ENCODE measurements at regions not wholly inside any gene's neighbourhood (a gene's known extent, or its start where the extent isn't known, plus 50 kb on each side); places are given as distances from the start of the nearest gene placed in this dataset.
"Not testable (repeated sequence)": the region's sequence is repeated elsewhere in the genome, so short reads cannot be mapped to it uniquely, and the experiment has no call there.

- DNase-seq, result no peak
- no peak overlapping the region for H3K4me3 Mint-ChIP-seq
- no peaks in the 10 kb centered on the region for H3K36me3 Mint-ChIP-seq
- no peaks in the 10 kb centered on the region for H3K27me3 Mint-ChIP-seq
- peaks cover 2% of the 10 kb centered on the region for H3K9me3 Mint-ChIP-seq
- no peaks in the 10 kb centered on the region for H3K4me1 Mint-ChIP-seq
- POLR2A ChIA-PET, result no interaction called here
- no peak for ATAC-seq (ENCODE audit: low read depth)
- H3K27ac Mint-ChIP-seq, result no peak overlapping the region
Observed at GRCh38 chr5:99544356-99544755, 615.5 kb upstream of the CHD1 start.

- ATAC-seq (ENCODE audit: low read depth) (no peak), DNase-seq (no peak)
- Mint-ChIP-seq H3K36me3 (no peaks in the 10 kb centered on the region), H3K4me3 (no peak overlapping the region), H3K27me3 (no peaks in the 10 kb centered on the region), H3K4me1 (no peaks in the 10 kb centered on the region), H3K9me3 (peaks cover 2% of the 10 kb centered on the region), H3K27ac (no peak overlapping the region)
- POLR2A ChIA-PET, result no interaction called here
Observed at GRCh38 chr5:99543841-99544240, 615.0 kb upstream of the CHD1 start.

- ATAC-seq (ENCODE audit: low read depth); POLR2A ChIA-PET: not testable (repeated sequence)
Observed at GRCh38 chr5:99534241-99534640, 605.4 kb upstream of the CHD1 start.

GRCh38 chr5:99521666-99522065, 592.9 kb upstream of the CHD1 start:
- H3K4me1 Mint-ChIP-seq; H3K9me3 Mint-ChIP-seq; POLR2A ChIA-PET; H3K4me3 Mint-ChIP-seq; H3K27me3 Mint-ChIP-seq; H3K36me3 Mint-ChIP-seq; H3K27ac Mint-ChIP-seq; ATAC-seq (ENCODE audit: low read depth); DNase-seq: not testable (repeated sequence)

More at GRCh38 chr5:99534241-99534640, 605.4 kb upstream of the CHD1 start:
- DNase-seq, H3K4me1 Mint-ChIP-seq, H3K4me3 Mint-ChIP-seq, H3K36me3 Mint-ChIP-seq, H3K27ac Mint-ChIP-seq, H3K9me3 Mint-ChIP-seq, H3K27me3 Mint-ChIP-seq: not testable (repeated sequence)

GRCh38 chr5:99515864-99516490, 587.2 kb upstream of the CHD1 start:
- H3K36me3 Mint-ChIP-seq; POLR2A ChIA-PET; ATAC-seq (ENCODE audit: low read depth); H3K27ac Mint-ChIP-seq; H3K27me3 Mint-ChIP-seq; H3K4me1 Mint-ChIP-seq; H3K4me3 Mint-ChIP-seq; H3K9me3 Mint-ChIP-seq; DNase-seq: not testable (repeated sequence)

GRCh38 chr5:99510237-99510866, 581.5 kb upstream of the CHD1 start:
- POLR2A ChIA-PET; H3K36me3 Mint-ChIP-seq; H3K4me3 Mint-ChIP-seq; H3K27me3 Mint-ChIP-seq; H3K9me3 Mint-ChIP-seq; H3K27ac Mint-ChIP-seq; DNase-seq; ATAC-seq (ENCODE audit: low read depth); H3K4me1 Mint-ChIP-seq: not testable (repeated sequence)

- DNase-seq; H3K4me1 Mint-ChIP-seq; H3K27me3 Mint-ChIP-seq; ATAC-seq (ENCODE audit: low read depth); H3K36me3 Mint-ChIP-seq; POLR2A ChIA-PET; H3K27ac Mint-ChIP-seq; H3K4me3 Mint-ChIP-seq; H3K9me3 Mint-ChIP-seq: not testable (repeated sequence)
Observed at GRCh38 chr5:99509064-99509463, 580.3 kb upstream of the CHD1 start.

- H3K36me3 Mint-ChIP-seq; H3K4me1 Mint-ChIP-seq; H3K27ac Mint-ChIP-seq; DNase-seq; ATAC-seq (ENCODE audit: low read depth); H3K9me3 Mint-ChIP-seq; H3K27me3 Mint-ChIP-seq; POLR2A ChIA-PET; H3K4me3 Mint-ChIP-seq: not testable (repeated sequence)
Observed at GRCh38 chr5:99495456-99495855, 566.6 kb upstream of the CHD1 start.

- H3K4me3 Mint-ChIP-seq; H3K27me3 Mint-ChIP-seq; H3K27ac Mint-ChIP-seq; DNase-seq; POLR2A ChIA-PET; H3K36me3 Mint-ChIP-seq; H3K9me3 Mint-ChIP-seq; H3K4me1 Mint-ChIP-seq; ATAC-seq (ENCODE audit: low read depth): not testable (repeated sequence)
Observed at GRCh38 chr5:99478450-99478849, 549.6 kb upstream of the CHD1 start.

- H3K36me3 Mint-ChIP-seq; H3K27ac Mint-ChIP-seq; POLR2A ChIA-PET; H3K4me1 Mint-ChIP-seq; ATAC-seq (ENCODE audit: low read depth); H3K9me3 Mint-ChIP-seq; H3K27me3 Mint-ChIP-seq; H3K4me3 Mint-ChIP-seq; DNase-seq: not testable (repeated sequence)
Observed at GRCh38 chr5:99473328-99473727, 544.5 kb upstream of the CHD1 start.

GRCh38 chr5:99471726-99472125, 542.9 kb upstream of the CHD1 start:
- H3K27ac Mint-ChIP-seq; ATAC-seq (ENCODE audit: low read depth); H3K9me3 Mint-ChIP-seq; DNase-seq; H3K27me3 Mint-ChIP-seq; H3K4me3 Mint-ChIP-seq; H3K4me1 Mint-ChIP-seq; H3K36me3 Mint-ChIP-seq; POLR2A ChIA-PET: not testable (repeated sequence)

GRCh38 chr5:99471178-99471577, 542.4 kb upstream of the CHD1 start:
- H3K36me3 Mint-ChIP-seq; H3K9me3 Mint-ChIP-seq; POLR2A ChIA-PET; ATAC-seq (ENCODE audit: low read depth); H3K4me1 Mint-ChIP-seq; H3K27ac Mint-ChIP-seq; H3K4me3 Mint-ChIP-seq; DNase-seq; H3K27me3 Mint-ChIP-seq: not testable (repeated sequence)

GRCh38 chr5:99470636-99471035, 541.8 kb upstream of the CHD1 start:
- POLR2A ChIA-PET; H3K36me3 Mint-ChIP-seq; H3K27me3 Mint-ChIP-seq; H3K9me3 Mint-ChIP-seq; DNase-seq; H3K4me3 Mint-ChIP-seq; H3K4me1 Mint-ChIP-seq; ATAC-seq (ENCODE audit: low read depth); H3K27ac Mint-ChIP-seq: not testable (repeated sequence)

- Mint-ChIP-seq H3K4me3 (no peak overlapping the region), H3K4me1 (no peaks in the 10 kb centered on the region), H3K36me3 (no peaks in the 10 kb centered on the region), H3K27me3 (no peaks in the 10 kb centered on the region), H3K9me3 (peaks cover 2% of the 10 kb centered on the region), H3K27ac (no peak overlapping the region)
- POLR2A ChIA-PET, result no interaction called here
- ATAC-seq (ENCODE audit: low read depth) (no peak), DNase-seq (no peak)
Observed at GRCh38 chr5:99460701-99461100, 531.9 kb upstream of the CHD1 start.
